ENCODE measurements at regions not wholly inside any gene's neighbourhood (a gene's known extent, or its start where the extent isn't known, plus 50 kb on each side); places are given as distances from the start of the nearest gene placed in this dataset.
"Not testable (repeated sequence)": the region's sequence is repeated elsewhere in the genome, so short reads cannot be mapped to it uniquely, and the experiment has no call there.

DNA sequence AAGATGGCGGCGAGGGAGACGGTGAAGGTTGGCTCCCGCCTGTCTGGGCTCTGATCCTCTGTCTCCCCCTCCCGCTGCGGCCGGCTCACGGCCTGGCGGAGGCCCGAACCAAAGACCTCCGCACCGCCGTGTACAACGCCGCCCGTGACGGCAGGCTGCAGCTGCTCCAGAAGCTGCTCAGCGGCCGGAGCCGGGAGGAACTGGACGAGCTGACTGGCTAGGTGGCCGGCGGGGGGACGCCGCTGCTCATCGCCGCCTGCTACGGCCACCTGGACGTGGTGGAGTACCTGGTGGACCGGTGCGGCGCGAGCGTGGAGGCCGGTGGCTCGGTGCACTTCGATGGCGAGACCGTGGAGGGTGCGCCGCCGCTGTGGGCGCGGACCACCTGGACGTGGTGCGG, 516.5 kb downstream of the TUBA3C start:
- H3K4me1 Mint-ChIP-seq (ENCODE audit: low read depth); DNase-seq (ENCODE audit: low spot score); H3K4me3 Mint-ChIP-seq; H3K27me3 Mint-ChIP-seq (ENCODE audit: insufficient read depth); H3K36me3 Mint-ChIP-seq (ENCODE audit: low read depth); H3K27ac Mint-ChIP-seq; H3K9me3 Mint-ChIP-seq; intact Hi-C loops (cut with micrococcal nuclease): not testable (repeated sequence)

DNA sequence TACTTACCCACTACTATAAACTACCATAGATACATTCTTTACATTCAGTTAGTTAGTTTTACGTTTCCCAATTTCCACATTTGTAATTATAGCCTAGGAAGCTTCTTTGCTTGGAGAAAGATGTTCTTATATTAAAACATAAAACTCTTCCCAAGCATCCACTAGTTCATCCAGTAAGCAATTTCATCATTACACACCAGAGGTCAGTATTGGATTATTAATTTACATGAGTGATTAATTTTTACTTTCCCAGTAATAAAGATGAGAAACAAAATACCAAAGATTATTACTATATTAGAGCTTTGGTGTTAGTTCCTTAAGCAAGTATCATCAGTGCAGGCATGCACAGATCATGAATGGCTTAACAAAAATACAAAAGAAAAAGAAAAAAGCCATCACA, 518.4 kb downstream of the TUBA3C start:
- intact Hi-C loops (cut with micrococcal nuclease); H3K4me3 Mint-ChIP-seq; H3K27ac Mint-ChIP-seq; H3K27me3 Mint-ChIP-seq (ENCODE audit: insufficient read depth); DNase-seq (ENCODE audit: low spot score); H3K4me1 Mint-ChIP-seq (ENCODE audit: low read depth); H3K36me3 Mint-ChIP-seq (ENCODE audit: low read depth); H3K9me3 Mint-ChIP-seq: not testable (repeated sequence)

DNA sequence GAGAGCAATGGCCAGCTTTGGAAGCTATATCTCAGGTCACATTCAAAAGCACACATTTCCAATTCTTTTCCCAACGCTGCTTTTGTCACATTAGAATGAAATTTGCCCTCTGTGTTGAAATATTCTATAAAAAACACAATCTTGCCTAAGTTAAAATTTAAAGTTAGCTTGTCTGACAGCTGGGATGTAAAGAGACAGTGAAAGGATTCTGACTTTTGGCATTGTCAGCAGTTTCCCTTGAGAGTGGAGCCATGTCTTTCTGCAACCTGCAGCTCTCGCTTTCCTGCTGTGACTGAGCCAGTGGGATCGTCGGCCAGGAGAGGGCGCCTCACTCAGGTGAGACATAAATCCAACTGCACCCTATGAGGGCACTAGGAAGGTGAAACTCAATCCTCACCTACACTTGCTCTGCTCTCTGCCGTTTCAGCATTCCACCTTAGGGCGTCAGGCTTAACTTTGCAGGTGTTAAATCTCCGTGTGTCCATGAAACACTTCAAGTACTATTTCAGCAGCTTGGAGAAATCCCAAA, 537.9 kb downstream of the TUBA3C start:
- H3K27me3 Mint-ChIP-seq (ENCODE audit: insufficient read depth); intact Hi-C loops (cut with micrococcal nuclease): not testable (repeated sequence)

DNA sequence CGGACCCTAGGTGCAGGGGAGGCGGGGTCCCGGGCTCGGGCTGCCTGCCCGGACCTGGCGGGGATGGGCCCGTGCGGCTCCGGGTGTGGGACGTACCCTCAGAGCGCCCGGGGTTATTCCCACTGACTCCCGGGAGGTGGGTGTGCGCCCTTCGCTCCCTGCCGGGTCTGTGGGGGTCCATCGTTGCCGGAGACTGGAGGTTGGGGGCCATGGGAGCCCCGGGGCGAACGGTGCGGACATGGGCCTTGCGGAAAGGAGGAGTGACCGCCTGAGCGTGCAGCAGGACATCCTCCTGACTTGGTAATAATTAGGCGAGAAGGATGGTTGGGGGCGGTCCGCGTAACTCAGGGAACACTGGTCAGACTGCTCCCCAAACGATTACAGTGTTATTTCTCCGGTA, 552.7 kb downstream of the TUBA3C start:
- not testable (repeated sequence) for H3K27ac Mint-ChIP-seq; H3K4me1 Mint-ChIP-seq (ENCODE audit: low read depth)

More for the DNA sequence above, 537.9 kb downstream of the TUBA3C start:
- not testable (repeated sequence) for H3K9me3 Mint-ChIP-seq; H3K36me3 Mint-ChIP-seq (ENCODE audit: low read depth); H3K4me3 Mint-ChIP-seq; H3K27ac Mint-ChIP-seq; H3K4me1 Mint-ChIP-seq (ENCODE audit: low read depth)
- peak; percentile 0 for DNase-seq (ENCODE audit: low spot score)

DNA sequence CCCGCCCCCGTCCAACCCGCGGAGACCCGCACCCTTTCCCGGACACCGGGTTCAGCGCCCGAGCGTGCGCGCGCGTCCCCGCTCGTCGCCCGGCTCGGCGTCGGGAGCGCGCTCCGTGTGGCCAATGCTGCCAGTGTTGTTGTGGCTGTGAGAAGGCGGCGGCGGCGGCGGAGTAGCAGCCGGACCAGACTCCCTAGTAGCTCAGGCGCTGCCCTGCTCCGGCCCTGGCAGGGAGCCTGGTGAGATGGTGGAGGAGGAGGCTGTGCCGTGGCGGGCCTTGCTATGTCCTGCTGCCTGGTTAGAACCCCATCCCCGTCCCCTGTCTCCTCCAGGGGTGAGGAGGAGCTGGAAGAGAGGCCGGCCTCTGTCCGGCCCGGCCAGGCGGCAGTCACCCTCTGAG, 553.2 kb downstream of the TUBA3C start:
- H3K9me3 Mint-ChIP-seq = peaks cover 5% of the 10 kb centered on the region
- no peaks in the 10 kb centered on the region for H3K4me1 Mint-ChIP-seq (ENCODE audit: low read depth)
- H3K27me3 Mint-ChIP-seq (ENCODE audit: insufficient read depth) = no peaks in the 10 kb centered on the region
- intact Hi-C loops (cut with micrococcal nuclease) = no loop called here
- DNase-seq (ENCODE audit: low spot score) = no peak
- H3K27ac Mint-ChIP-seq = no peak overlapping the region
- no peaks in the 10 kb centered on the region for H3K36me3 Mint-ChIP-seq (ENCODE audit: low read depth)
- H3K4me3 Mint-ChIP-seq = no peak overlapping the region

More for the DNA sequence above, 552.7 kb downstream of the TUBA3C start:
- H3K36me3 Mint-ChIP-seq (ENCODE audit: low read depth); DNase-seq (ENCODE audit: low spot score); H3K4me3 Mint-ChIP-seq; H3K27me3 Mint-ChIP-seq (ENCODE audit: insufficient read depth); H3K9me3 Mint-ChIP-seq; intact Hi-C loops (cut with micrococcal nuclease): not testable (repeated sequence)

DNA sequence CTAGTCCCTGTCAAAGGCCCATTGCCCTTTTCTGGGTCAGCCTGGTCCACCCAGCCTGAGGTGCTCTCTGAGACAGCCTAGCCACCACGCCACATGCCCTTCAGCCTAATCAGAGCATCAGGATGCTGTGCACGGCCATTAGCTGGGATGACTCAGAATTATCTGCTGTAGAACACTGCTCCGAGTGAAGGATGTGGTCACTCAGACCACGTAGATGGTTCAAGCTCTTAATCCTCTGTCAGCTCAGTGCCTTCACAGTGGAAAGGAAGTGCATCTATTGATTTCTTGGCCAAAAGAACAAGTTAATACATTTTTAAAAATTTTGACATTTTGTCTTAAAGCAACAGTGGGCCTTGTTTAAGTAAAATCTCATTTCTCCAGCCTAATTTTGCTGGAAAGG, 557.6 kb downstream of the TUBA3C start:
- H3K9me3 Mint-ChIP-seq; H3K4me3 Mint-ChIP-seq; DNase-seq (ENCODE audit: low spot score); H3K36me3 Mint-ChIP-seq (ENCODE audit: low read depth); H3K27me3 Mint-ChIP-seq (ENCODE audit: insufficient read depth); H3K4me1 Mint-ChIP-seq (ENCODE audit: low read depth); intact Hi-C loops (cut with micrococcal nuclease); H3K27ac Mint-ChIP-seq: not testable (repeated sequence)

DNA sequence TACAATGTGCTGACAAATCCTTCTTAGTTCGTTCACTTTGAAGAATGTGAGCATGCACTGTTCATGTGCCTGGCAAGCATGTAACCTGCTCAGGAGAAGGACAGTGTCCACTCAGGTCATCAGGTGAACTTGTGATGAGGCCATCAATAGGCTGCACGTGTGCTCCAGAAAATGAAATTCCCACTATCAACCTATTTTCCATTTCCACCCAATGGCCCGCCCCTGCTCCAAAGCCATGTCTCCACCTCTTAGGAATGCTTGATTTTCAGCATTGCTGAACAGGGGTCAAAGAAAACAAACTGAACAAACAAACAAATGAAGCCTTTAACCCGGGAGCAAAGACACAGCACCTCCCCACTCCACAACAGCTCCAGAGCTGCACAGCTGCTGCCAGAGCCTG, 563.2 kb downstream of the TUBA3C start:
- DNase-seq (ENCODE audit: low spot score); H3K4me3 Mint-ChIP-seq; H3K27me3 Mint-ChIP-seq (ENCODE audit: insufficient read depth); H3K27ac Mint-ChIP-seq; intact Hi-C loops (cut with micrococcal nuclease); H3K9me3 Mint-ChIP-seq; H3K4me1 Mint-ChIP-seq (ENCODE audit: low read depth); H3K36me3 Mint-ChIP-seq (ENCODE audit: low read depth): not testable (repeated sequence)

DNA sequence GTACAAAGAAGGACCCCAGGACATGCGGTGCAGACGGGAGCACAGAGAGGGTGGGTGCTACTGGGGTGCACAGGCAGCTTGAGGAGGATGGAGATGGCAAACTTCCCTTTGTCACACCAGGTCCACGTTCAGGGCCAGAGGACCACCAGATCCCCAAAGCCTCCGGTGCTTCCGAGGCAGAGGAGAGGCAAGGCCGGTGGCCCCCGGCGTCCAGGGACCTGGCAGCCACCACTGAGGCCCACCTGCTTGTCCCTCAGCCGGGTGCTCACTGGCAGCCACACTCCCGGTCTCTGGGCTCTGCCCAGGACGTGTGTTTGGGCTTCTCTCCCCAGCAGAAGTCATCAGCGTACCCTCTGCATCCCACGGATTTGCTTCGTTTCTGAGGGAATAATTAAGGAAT, 571.1 kb downstream of the TUBA3C start:
- H3K4me1 Mint-ChIP-seq (ENCODE audit: low read depth); H3K27me3 Mint-ChIP-seq (ENCODE audit: insufficient read depth); H3K4me3 Mint-ChIP-seq; H3K27ac Mint-ChIP-seq; H3K36me3 Mint-ChIP-seq (ENCODE audit: low read depth); DNase-seq (ENCODE audit: low spot score); H3K9me3 Mint-ChIP-seq; intact Hi-C loops (cut with micrococcal nuclease): not testable (repeated sequence)

DNA sequence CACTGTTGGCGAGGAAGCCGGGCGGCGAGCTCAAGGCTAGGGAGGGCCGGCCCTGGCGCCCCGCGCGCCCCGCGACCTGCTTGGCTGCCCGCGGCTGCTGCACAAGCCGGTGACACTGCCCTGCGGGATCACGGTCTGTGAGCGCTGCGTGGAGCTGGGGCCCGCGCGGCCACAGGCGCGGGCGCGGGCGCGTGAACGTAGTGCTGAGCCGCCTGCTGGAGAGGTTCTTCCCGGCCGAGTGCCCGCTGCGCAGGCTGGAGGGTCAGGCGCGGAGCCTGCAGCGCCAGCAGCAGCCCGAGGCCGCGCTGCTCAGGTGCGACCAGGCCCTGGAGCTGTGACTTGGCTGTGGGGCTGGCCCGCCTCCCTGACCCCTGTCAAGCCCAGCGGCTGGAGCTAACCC, 572.3 kb downstream of the TUBA3C start:
- not testable (repeated sequence) for H3K4me1 Mint-ChIP-seq (ENCODE audit: low read depth)

DNA sequence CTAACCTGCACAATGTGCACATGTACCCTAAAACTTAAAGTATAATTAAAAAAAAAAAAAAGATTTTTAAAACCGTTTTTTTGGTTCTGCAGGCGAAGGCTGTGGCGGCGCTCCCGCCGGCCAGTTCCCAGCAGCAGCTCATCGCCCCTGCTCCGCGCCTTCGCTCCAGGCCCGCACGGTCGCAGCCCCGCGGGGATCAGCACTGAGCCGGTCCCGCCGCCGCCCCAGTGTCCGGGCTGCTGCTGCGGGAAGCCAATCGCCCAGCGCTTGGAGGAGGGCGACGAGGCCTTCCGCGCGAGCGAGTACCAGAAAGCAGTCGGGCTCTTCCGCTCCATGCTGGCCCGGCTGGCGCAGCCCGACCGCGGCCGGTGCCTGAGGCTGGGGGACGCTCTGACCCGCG, 572.8 kb downstream of the TUBA3C start:
- DNase-seq (ENCODE audit: low spot score); H3K4me3 Mint-ChIP-seq; H3K4me1 Mint-ChIP-seq (ENCODE audit: low read depth); H3K27me3 Mint-ChIP-seq (ENCODE audit: insufficient read depth); H3K9me3 Mint-ChIP-seq; intact Hi-C loops (cut with micrococcal nuclease); H3K36me3 Mint-ChIP-seq (ENCODE audit: low read depth); H3K27ac Mint-ChIP-seq: not testable (repeated sequence)

More for the DNA sequence above, 572.3 kb downstream of the TUBA3C start:
- H3K36me3 Mint-ChIP-seq (ENCODE audit: low read depth); intact Hi-C loops (cut with micrococcal nuclease); H3K4me3 Mint-ChIP-seq; H3K27ac Mint-ChIP-seq; DNase-seq (ENCODE audit: low spot score); H3K27me3 Mint-ChIP-seq (ENCODE audit: insufficient read depth); H3K9me3 Mint-ChIP-seq: not testable (repeated sequence)

DNA sequence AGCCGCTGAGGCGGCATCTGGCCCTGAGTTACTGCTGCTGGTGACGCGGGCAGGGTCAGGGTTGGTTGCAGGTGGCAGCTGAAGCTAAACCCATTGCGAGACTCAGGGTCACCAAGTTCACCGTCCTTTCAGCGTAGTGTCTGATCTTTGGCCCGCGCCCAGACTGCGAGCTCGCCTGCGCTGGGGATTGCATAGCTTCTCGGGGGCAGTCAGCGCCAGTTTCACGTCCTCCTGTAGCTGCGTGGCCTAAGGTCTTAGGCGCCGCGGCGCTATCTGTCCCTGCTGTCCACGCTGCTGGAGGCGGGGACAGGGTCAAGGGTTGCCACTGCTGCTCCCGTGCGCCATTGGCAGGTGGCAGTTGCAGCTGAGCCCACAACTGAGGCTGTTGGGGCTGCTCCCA, 581.3 kb downstream of the TUBA3C start:
- H3K9me3 Mint-ChIP-seq; H3K27me3 Mint-ChIP-seq (ENCODE audit: insufficient read depth); intact Hi-C loops (cut with micrococcal nuclease); DNase-seq (ENCODE audit: low spot score); H3K36me3 Mint-ChIP-seq (ENCODE audit: low read depth); H3K4me3 Mint-ChIP-seq; H3K4me1 Mint-ChIP-seq (ENCODE audit: low read depth); H3K27ac Mint-ChIP-seq: not testable (repeated sequence)

DNA sequence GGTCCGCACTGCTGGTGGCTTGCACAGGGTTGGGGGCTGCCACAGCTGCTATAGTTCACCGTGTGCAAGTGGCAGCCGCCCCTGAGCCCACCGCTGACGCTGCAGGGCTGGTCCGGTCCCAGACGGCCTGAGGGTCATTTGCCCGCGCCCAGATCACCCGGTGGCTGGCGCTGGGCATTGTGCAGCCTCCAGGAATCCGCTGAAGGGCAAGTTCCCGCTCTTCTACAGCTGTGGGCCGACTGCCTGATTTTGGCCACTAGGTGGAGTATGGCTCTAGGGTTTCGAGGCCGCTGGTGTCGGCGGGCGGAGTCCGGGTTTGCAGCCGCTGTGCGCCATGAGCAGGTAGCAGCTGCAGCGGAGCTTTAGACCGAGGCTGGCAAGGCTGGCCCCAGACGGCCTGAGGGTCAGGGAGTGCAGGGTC, 581.8 kb downstream of the TUBA3C start:
- H3K4me3 Mint-ChIP-seq; H3K36me3 Mint-ChIP-seq (ENCODE audit: low read depth); H3K27me3 Mint-ChIP-seq (ENCODE audit: insufficient read depth); DNase-seq (ENCODE audit: low spot score); H3K9me3 Mint-ChIP-seq; H3K27ac Mint-ChIP-seq; intact Hi-C loops (cut with micrococcal nuclease); H3K4me1 Mint-ChIP-seq (ENCODE audit: low read depth): not testable (repeated sequence)

DNA sequence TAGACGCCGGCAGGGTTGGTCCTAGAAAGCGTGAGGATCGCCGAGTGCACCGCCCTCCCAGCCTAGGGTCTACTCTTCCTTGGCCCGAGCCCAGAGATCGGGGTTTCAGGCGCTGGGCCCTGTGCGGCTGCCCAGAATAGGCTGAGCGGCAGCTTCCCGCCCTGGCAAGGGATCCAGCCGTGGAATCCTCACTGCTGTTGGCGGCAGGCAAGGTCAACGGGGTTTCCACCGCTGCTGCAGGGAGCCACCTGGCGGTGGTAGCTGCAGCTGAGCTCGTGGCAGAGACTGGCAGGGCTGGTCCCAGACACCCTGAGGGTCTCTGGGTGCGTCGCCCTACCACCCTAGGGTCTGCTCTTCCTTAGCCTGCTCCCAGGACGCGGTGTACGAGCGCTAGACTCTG, 583.1 kb downstream of the TUBA3C start:
- intact Hi-C loops (cut with micrococcal nuclease); H3K27me3 Mint-ChIP-seq (ENCODE audit: insufficient read depth); H3K36me3 Mint-ChIP-seq (ENCODE audit: low read depth); H3K4me3 Mint-ChIP-seq; H3K4me1 Mint-ChIP-seq (ENCODE audit: low read depth); H3K27ac Mint-ChIP-seq; DNase-seq (ENCODE audit: low spot score): not testable (repeated sequence)
- peaks cover 16% of the 10 kb centered on the region for H3K9me3 Mint-ChIP-seq

DNA sequence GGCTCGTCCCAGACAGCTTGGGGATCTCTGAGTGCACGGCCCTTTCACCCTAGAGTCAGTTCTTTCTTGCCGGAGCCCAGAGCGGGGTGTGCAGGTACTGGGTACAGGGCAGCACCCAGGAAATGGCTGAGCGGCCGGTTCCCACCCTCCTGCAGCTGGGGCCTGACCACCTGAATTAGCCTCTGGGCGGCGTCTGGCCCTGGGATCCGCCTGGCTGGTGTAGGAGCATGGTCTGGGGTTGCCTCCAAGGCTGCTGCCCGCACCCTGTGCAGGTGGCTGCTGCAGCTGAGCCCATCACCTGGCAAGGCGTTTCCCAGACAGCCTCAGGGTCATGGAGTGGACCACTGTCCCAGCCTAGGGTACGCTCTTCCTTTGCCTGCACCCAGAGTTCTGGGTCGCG, 583.7 kb downstream of the TUBA3C start:
- H3K27me3 Mint-ChIP-seq (ENCODE audit: insufficient read depth); intact Hi-C loops (cut with micrococcal nuclease); H3K4me3 Mint-ChIP-seq; DNase-seq (ENCODE audit: low spot score); H3K27ac Mint-ChIP-seq; H3K4me1 Mint-ChIP-seq (ENCODE audit: low read depth); H3K36me3 Mint-ChIP-seq (ENCODE audit: low read depth): not testable (repeated sequence)
- peaks cover 16% of the 10 kb centered on the region for H3K9me3 Mint-ChIP-seq

Data from activated T-helper 1 cell treated with anti-CD3 and anti-CD28 coated beads, Interleukin-12 subunit alpha, Interleukin-12 subunit beta, Interleukin-2, Interleukin-4 antibody, amounts not matched to agents 30 ng/mL and 10 ng/mL and 1 ng/mL, durations not matched to agents 14 hours and 24 hours and 36 hours (primary cell).